GM18499 (cell line): ENCODE measurements at regions not wholly inside any gene's neighbourhood (a gene's known extent, or its start where the extent isn't known, plus 50 kb on each side); places are given as distances from the start of the nearest gene placed in this dataset.
A peak's percentile ranks its signal among the peaks of the same experiment; 100 is the strongest.

ENCODE experiments used
- ATAC-seq: cut with Tn5 transposase; IDR thresholded peaks from one replicate; pipeline ENCODE4 v1.9.1; 2021; ENCODE audit warnings: moderate number of reproducible peaks; ENCODE audit not compliant: insufficient read depth, unreplicated experiment

DNA sequence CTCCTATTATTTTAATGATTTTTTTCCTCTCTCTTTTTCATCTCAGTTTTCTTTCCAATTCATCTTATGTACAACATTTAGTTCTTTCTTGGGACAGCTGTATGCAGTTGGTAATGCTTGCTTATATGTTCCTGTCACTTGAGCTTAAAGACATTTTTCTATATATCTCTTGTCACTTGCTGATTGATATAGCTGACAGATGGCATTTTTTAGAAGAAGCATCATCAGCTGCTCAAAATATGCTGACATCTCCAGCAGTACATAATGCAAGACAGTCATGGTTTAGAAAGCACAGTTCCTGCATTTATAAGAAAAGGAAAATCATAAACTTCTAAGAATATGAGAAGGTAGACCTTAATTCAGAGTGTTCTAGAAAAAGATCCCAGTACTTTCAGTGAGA, 56.5 kb downstream of the DCAF8L1 start:
- no peak for ATAC-seq

DNA sequence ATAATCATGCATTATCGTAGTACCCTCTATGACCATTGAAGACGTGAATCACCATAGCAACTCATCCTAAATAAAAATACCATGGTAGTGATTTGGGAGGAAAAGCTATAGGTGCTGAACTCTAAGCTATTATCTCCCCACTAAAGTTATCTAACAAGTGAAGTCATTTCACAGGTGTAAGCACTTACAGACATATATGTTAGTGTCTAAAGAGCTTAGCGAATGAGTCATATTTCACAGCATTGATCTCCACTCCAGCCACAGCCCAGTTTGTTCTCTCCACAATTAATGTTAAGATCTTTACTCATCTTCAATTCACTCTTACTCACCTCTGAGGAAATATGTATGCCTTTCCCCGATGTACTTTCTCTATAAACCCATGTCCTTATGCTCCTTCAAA, 57.0 kb downstream of the DCAF8L1 start:
- no peak for ATAC-seq

DNA sequence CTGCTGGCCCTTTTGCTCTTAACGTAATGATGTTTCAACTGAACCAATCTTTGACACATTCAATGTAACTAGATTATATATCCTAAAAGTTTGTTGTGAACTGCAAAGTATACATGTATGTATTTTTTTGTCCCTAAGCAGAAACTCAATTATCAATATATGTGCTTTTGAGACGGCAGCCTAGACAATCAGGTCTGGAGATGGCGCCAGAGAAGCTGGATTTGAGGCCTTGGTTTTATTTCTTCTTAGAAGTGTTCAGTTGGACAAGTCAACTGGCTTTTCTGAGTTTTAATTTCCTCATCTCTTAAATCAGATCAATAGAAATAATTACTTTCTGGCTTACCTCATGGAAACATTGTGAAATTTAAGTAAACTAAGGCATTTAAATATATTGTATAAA, 62.5 kb downstream of the DCAF8L1 start:
- ATAC-seq = no peak

DNA sequence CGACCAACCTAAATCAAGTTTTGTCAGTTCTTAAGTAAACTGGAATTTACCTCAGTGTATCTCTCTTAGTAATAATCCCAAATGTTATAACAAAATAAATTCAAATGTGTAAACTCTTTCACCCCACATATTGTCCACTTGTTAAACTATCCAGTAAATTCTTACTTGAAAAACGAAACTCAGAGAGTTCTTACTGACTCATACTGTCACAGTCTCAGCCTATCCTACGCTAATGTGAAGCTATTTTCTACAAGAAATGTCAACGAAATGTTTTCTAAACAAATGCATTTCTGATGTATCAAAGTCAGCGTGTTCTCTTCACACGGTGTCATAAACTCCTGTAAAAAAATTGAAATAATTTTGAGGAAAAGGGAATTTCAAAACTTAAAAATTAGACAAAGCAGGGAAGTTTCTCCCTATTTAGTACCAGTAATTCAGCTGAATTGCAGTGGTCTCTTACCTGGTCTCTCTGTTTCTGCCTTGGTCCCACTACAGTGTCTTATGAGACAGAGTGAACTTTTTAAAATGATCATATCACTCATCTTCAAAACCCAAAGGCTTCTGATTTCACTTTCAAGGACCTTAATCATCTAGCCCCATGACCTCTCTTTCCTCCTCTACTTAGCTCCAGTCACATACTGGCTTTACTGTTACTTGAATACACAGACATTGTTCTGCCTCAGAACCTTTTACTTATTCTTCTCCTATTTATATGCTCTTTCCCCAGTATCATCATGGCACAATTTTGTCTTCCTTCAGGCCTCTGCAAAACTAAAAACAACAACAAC, 63.3 kb downstream of the DCAF8L1 start:
- no peak for ATAC-seq

DNA sequence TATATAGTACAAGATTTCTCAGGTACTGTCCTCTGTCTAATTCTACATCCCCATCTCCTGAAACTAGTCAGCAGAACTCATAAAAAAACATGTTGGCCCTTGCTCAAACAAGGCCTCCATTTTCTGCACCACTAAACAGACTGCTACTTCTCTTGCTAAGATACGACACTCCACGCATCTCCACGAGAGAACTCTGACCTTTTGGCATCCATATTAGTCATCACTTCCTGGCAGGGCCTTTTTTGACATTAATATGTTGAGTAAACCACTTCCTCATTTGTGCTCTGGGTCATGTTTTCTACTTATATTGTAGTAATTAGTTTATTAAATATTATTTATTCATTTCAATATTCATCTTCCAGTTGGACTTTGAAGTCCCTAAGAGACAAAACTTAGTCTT, 65.6 kb downstream of the DCAF8L1 start:
- peak; percentile 94 for ATAC-seq

DNA sequence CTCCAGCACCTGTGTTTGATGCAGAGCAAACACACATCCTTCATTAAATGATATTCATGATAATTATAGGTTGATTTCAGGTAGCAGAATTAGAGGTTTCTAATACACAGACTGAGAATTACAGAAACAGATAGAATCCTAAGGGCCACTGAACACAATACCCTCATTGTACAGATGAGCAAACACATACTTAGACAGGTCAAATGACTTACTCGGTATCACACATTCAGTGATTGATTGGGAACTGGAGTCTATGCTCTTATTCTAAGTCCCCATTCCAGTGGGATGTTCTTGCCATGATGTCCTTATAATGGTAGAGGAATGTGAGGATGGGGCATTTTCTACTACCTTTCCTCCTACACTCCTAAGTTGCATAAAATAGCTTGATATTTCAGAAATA, 70.8 kb downstream of the DCAF8L1 start:
- no peak for ATAC-seq

DNA sequence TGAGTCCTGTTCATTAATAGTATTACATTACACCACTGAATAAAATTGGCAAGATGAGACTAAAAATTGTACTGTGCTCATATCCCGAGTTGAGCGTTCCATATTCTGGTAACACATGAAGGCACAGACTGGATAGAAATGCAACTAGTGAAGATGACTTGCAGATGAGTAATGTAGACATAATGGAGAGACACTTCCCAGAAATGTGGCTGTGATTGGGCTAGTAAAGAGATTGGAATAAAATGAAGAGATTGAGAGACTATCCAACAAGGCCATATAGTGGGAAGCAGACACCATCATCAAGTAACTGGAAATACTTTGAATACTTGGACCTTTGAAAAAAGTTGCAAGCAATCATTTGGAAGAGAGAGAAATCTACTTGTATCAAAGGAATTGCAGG, 77.3 kb downstream of the DCAF8L1 start:
- no peak for ATAC-seq

DNA sequence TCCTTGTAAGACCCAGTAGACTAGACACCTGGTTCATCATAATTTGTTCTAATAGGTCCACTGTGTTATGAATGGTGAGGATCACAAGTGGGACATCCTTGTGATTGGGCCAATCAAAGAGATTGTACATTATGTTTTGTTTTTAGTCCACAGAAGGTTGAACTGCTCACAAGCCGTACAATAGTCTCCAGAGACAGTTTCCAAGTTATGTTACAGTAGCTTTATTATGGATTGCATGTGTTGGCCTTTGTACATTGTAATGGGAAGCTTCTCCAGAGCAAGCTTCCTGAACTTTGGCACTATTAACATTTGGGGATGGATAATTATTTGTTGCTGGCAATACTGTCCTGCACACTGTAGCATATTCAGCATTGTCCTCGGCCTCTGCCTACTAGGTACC, 86.1 kb downstream of the MAGEB10 start:
- no peak for ATAC-seq

DNA sequence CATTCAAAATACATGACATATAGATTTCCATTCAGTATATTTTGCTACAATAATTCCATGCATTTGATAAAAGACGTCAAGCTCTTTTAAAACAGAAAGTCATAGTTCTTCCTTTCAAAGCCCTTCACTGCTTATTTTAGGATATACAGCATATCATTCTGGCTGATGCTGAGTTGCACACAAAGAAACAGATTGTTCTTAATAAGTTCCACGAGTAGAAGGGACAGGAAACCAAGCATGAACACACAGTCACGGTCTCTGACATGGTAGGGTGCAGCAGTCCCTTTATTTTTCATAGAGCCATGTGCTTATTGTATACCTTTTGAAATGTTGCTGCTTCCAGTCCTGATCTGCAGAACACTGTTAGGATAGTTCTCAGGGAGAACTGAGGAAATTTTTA, 85.4 kb downstream of the MAGEB10 start:
- ATAC-seq = no peak

DNA sequence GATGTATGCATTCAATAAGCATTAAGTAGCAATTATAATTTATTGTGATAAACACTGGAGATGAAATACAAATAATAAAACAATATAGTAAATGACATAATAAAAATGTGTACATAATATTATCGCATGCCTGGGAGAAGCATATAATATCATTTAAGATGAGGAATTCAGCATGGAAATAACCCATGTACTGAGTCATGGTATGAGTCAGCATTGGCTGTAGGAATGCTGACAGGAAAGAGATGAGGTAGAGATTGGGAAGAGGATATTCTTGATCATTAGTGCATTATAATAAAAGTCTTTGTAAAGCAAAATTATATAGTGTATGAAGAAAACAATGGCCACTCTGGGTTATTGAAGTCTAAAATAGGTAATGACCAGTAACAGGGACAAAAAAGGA, 82.8 kb downstream of the MAGEB10 start:
- no peak for ATAC-seq

DNA sequence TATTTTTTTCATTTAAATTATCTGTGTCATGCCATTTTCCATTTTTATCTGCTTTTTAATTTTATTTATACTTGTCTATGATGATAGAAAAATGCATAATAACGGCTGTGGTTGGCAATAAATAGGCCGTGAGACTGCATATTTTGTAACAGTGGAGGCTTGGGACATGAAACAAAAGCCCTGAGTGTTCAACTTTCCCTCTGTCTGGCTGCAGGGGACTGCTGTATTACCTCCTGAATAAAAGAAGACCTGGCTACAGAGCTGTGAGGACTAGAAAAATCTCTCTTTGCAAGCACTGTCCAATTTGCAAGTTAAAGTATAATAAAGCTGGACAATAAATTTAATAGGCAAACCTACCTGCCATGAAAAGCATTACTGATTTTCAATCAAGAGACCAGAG, 82.1 kb downstream of the MAGEB10 start:
- ATAC-seq = no peak

DNA sequence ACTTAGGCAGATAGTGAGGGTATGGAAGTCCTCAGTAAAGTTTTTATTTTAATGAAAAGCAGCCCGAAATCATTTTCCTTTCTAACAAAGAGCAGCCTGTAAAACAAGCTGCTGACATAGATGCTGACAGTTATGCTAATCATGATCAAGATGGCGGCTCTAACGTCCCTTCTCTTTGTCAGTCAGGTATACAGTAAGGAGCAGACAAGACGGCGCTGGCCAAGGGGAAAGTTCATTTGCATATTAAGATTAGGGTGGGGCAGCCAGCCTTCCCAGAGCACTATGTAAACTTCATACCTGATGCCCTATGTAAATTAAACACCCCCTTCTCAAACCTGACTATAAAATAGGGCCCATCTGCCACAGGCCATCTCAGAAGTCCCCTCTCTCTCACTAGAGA, 76.9 kb downstream of the MAGEB10 start:
- ATAC-seq = no peak

DNA sequence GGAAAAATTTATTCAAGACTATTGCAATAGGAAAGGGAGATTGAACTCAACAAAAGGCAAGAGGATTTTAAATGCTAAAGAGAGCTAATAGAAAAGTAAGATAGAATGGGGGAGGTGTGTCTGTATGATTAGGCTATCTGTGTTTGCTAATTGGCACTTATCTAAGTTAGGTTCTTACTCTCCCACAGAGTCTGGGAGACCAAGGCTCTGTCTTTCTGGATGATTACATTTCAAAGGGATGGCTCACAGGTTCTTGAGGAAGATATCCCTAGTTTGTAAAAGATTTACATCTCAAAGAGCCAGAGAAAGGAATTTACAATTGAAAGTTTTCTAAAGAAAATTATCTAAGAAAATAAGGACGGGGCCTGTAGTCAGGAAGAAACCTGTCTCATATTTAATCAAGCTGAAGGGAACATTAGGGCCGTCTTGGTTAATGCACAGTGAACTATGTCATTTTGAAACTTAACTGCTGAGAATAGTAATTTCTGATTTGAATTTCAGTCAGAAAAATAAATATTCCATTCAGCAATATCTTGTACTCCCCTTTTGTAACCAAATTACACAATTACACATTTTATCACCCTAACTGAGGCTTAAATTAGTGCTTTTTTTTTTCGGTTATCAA, 75.8 kb downstream of the MAGEB10 start:
- ATAC-seq = no peak

DNA sequence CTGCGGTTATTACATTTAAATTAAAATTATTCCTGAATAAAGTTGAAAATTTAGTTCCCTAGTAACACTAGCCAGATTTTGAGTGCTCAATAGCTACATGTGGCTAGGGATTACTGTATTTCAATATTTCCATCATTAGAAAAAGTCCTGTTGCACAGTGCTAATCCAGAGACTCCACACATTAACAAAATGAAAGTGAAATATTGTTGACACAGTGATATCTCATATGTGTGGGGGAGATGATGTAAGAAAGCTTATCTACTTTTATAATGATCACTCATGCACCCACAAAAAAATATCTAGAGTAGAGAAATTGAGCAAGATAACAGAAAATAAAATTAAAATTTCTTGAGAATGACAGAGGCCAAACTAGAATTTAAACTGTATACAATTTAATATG, 74.9 kb downstream of the MAGEB10 start:
- no peak for ATAC-seq

DNA sequence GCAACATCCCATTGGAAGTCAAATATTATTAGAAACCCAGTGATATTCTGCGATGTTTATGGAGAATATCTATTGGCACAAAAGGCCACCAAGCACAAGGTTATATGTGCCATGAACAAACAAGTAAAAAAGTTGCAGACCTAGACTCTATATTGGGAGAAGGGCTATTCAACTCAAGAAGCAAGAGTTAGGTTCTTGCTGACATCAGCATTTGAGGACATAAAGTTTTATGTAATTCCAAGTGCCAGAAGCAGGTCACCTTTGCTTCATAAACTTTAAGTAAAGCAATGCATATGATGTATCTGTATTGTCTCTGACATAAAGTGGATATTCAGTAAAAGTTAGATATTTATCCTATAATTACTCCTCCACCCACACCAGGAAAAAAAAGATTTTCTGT, 71.1 kb downstream of the MAGEB10 start:
- ATAC-seq = no peak
